SU-DHL-6 (cell line): ENCODE measurements at regions not wholly inside any gene's neighbourhood (a gene's known extent, or its start where the extent isn't known, plus 50 kb on each side); places are given as distances from the start of the nearest gene placed in this dataset.
"Not testable (repeated sequence)": the region's sequence is repeated elsewhere in the genome, so short reads cannot be mapped to it uniquely, and the experiment has no call there.

Experiments
- H2AFZ ChIP-seq: fragments of 200-600 bp; sonication (generic); 2 replicates; pipeline ENCODE4 v1.6.1; 2014; ENCODE audit warnings: low read depth, mild to moderate bottlenecking, moderate library complexity, mixed read lengths, antibody characterized with exemption, low read length; ENCODE audit not compliant: severe bottlenecking
- H3F3A ChIP-seq: fragments of 200-600 bp; shearing (Covaris generic); 2 replicates; pipeline ENCODE4 v1.6.0; 2016; ENCODE audit warnings: antibody characterized with exemption, mild to moderate bottlenecking; ENCODE audit not compliant: insufficient read depth
- H3K27ac ChIP-seq: fragments of 200-600 bp; sonication (generic); 2 replicates; pipeline ENCODE4 v1.5.1; 2016; ENCODE audit warnings: low read depth, mild to moderate bottlenecking, low read length, moderate library complexity, mixed read lengths
- H3K27me3 ChIP-seq: fragments of 200-600 bp; sonication (generic), shearing (Covaris generic); 2 replicates; pipeline ENCODE4 v1.6.0; 2014; ENCODE audit warnings: mild to moderate bottlenecking, low read length
- H3K36me3 ChIP-seq: fragments of 200-600 bp; sonication (generic); 2 replicates; pipeline ENCODE4 v1.6.1; 2014; ENCODE audit warnings: mild to moderate bottlenecking, low read length, mixed read lengths
- H3K4me2 ChIP-seq: fragments of 300-600, 200-600 bp; shearing (Covaris generic), sonication (generic); 2 replicates; pipeline ENCODE4 v1.6.0; 2014; ENCODE audit warnings: low read length, low read depth, mild to moderate bottlenecking; ENCODE audit not compliant: poor library complexity, severe bottlenecking
- H3K4me3 ChIP-seq: fragments of 200-600 bp; sonication (generic); 2 replicates; pipeline ENCODE4 v1.5.1; 2014; ENCODE audit warnings: antibody characterized with exemption, low read length, mild to moderate bottlenecking, mixed read lengths; ENCODE audit not compliant: insufficient read depth, poor library complexity, severe bottlenecking
- H3K79me2 ChIP-seq: fragments of 200-600 bp; sonication (generic); 2 replicates; pipeline ENCODE4 v1.6.1; 2014; ENCODE audit warnings: mild to moderate bottlenecking, low read length, moderate library complexity; ENCODE audit not compliant: insufficient read depth
- H3K9ac ChIP-seq: fragments of 200-600 bp; sonication (generic); 2 replicates; pipeline ENCODE4 v1.7.0; 2014; ENCODE audit warnings: mild to moderate bottlenecking, low read length
- H3K9me2 ChIP-seq: fragments of 200-600 bp; sonication (generic); replicated peaks from 2 replicates; pipeline ENCODE4 v1.6.1; 2014; ENCODE audit warnings: low read length; ENCODE audit not compliant: insufficient read depth
- H3K9me3 ChIP-seq: fragments of 200-600 bp; sonication (generic); 2 replicates; pipeline ENCODE4 v1.6.1; 2014; ENCODE audit warnings: low read length, mixed read lengths; ENCODE audit not compliant: insufficient read depth
- H4K20me1 ChIP-seq: fragments of 200-600 bp; sonication (generic); 2 replicates; pipeline ENCODE4 v1.6.1; 2014; ENCODE audit warnings: low read depth, mild to moderate bottlenecking, antibody characterized with exemption, low read length, moderate library complexity, mixed read lengths
- EZH2phosphoT487 ChIP-seq: fragments of 200-600 bp; sonication (generic), shearing (Covaris generic); conservative IDR thresholded peaks from 2 replicates; pipeline ENCODE4 v1.6.1; 2018; ENCODE audit warnings: mild to moderate bottlenecking, antibody characterized with exemption, low read length, moderate library complexity, mixed read lengths
- TF ChIP-seq, protein P1 (sequence below): fragments of 200-600 bp; sonication (generic); IDR thresholded peaks from one replicate; pipeline ENCODE4 v1.5.1; 2017; ENCODE audit warnings: antibody characterized with exemption, mild to moderate bottlenecking, low read length, moderate library complexity; ENCODE audit not compliant: insufficient read depth, poor library complexity, severe bottlenecking

- Histone ChIP-seq H3K27ac (no peak overlapping the region), H3K4me3 (no peak overlapping the region), H3K4me2 (no peak overlapping the region), H3K27me3 (no peaks in the 10 kb centered on the region), H3K9me3 (no peaks in the 10 kb centered on the region), H2AFZ (no peak overlapping the region), H3K79me2 (no peaks in the 10 kb centered on the region), H3K9ac (no peak overlapping the region), H3K9me2 (no peaks in the 10 kb centered on the region), H4K20me1 (no peaks in the 10 kb centered on the region), H3F3A (no peaks in the 10 kb centered on the region), H3K36me3 (no peaks in the 10 kb centered on the region)
- TF ChIP-seq, protein P1, sequence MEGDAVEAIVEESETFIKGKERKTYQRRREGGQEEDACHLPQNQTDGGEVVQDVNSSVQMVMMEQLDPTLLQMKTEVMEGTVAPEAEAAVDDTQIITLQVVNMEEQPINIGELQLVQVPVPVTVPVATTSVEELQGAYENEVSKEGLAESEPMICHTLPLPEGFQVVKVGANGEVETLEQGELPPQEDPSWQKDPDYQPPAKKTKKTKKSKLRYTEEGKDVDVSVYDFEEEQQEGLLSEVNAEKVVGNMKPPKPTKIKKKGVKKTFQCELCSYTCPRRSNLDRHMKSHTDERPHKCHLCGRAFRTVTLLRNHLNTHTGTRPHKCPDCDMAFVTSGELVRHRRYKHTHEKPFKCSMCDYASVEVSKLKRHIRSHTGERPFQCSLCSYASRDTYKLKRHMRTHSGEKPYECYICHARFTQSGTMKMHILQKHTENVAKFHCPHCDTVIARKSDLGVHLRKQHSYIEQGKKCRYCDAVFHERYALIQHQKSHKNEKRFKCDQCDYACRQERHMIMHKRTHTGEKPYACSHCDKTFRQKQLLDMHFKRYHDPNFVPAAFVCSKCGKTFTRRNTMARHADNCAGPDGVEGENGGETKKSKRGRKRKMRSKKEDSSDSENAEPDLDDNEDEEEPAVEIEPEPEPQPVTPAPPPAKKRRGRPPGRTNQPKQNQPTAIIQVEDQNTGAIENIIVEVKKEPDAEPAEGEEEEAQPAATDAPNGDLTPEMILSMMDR = no peak
- TF ChIP-seq EZH2phosphoT487 = no peak
Measured at GRCh38 chr19:28694812-28695211, 518.1 kb downstream of the UQCRFS1 start.

- H3K9me2 ChIP-seq = no peaks in the 10 kb centered on the region
- no peaks in the 10 kb centered on the region for H3K27me3 ChIP-seq
- H3K9ac ChIP-seq = no peak overlapping the region
- H3K4me3 ChIP-seq = no peak overlapping the region
- no peaks in the 10 kb centered on the region for H3K79me2 ChIP-seq
- TF ChIP-seq, protein P1 = no peak
- H2AFZ ChIP-seq = no peak overlapping the region
- no peaks in the 10 kb centered on the region for H4K20me1 ChIP-seq
- H3K27ac ChIP-seq = no peak overlapping the region
- no peaks in the 10 kb centered on the region for H3K36me3 ChIP-seq
- H3K9me3 ChIP-seq = no peaks in the 10 kb centered on the region
- H3K4me2 ChIP-seq = no peak overlapping the region
- no peaks in the 10 kb centered on the region for H3F3A ChIP-seq
Measured at GRCh38 chr19:28691683-28692082, 521.3 kb downstream of the UQCRFS1 start.

GRCh38 chr19:28689464-28689863, 523.5 kb downstream of the UQCRFS1 start:
- H3K9me3 ChIP-seq, H3F3A ChIP-seq, H2AFZ ChIP-seq, H4K20me1 ChIP-seq, H3K9me2 ChIP-seq, H3K4me2 ChIP-seq, H3K4me3 ChIP-seq, H3K79me2 ChIP-seq, H3K27me3 ChIP-seq, H3K27ac ChIP-seq, H3K36me3 ChIP-seq, H3K9ac ChIP-seq: not testable (repeated sequence)

DNA sequence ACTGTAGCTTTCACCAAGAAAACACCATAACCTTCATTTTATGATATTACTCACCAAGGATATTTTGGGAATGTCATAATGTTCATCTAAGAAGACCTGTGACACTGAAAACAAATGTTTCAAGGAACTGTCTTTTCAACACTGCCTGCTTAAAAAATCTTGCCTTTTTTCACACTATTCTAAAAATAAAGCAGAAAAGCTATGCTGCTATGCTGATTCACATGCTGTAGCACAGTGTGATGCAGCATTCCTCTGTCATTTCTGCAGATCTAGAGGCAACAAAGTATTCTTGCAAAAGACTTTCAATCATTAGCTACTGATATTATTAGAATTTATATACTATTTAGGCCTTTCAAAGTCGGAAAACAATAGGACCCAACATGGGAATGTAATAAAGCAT, 525.7 kb downstream of the UQCRFS1 start:
- TF ChIP-seq, protein P1 = no peak
- no peak for TF ChIP-seq EZH2phosphoT487
- Histone ChIP-seq H3K9ac (no peak overlapping the region), H3K4me2 (no peak overlapping the region), H3K36me3 (no peaks in the 10 kb centered on the region), H3K79me2 (no peaks in the 10 kb centered on the region), H2AFZ (no peak overlapping the region), H3K4me3 (no peak overlapping the region), H3F3A (no peaks in the 10 kb centered on the region), H3K27ac (no peak overlapping the region), H3K27me3 (no peaks in the 10 kb centered on the region), H3K9me2 (no peaks in the 10 kb centered on the region), H3K9me3 (no peaks in the 10 kb centered on the region), H4K20me1 (no peaks in the 10 kb centered on the region)
